GM12878 (cell line): ENCODE measurements at regions not wholly inside any gene's neighbourhood (a gene's known extent, or its start where the extent isn't known, plus 50 kb on each side); places are given as distances from the start of the nearest gene placed in this dataset.

ENCODE experiments used
- DPF2 ChIP-seq: fragments of 450-650 bp; IDR thresholded peaks from 2 replicates; pipeline ENCODE4 v1.6.1; 2017; ENCODE audit warnings: mild to moderate bottlenecking
- JUND ChIP-seq: IDR thresholded peaks from 2 replicates; pipeline ENCODE4 v1.6.1; 2012; ENCODE audit warnings: low read depth, mild to moderate bottlenecking, low read length, improper control_type of control experiment, moderate library complexity
- TF ChIP-seq, protein P1 (sequence below): IDR thresholded peaks from 2 replicates; pipeline ENCODE4 v1.6.1; 2012; ENCODE audit warnings: low read depth, low read length, improper control_type of control experiment
- TF ChIP-seq, protein P2 (sequence below): fragments of 450-650 bp; formaldehyde crosslinking; IDR thresholded peaks from 2 replicates; pipeline ENCODE4 v1.5.0; 2022; ENCODE audit warnings: mild to moderate bottlenecking, missing genetic modification characterization
- TF ChIP-seq, protein P3 (sequence below), 3 experiments: IDR thresholded peaks in 2 of 3; conservative IDR thresholded peaks in 1 of 3; 2 replicates each; pipeline ENCODE4 v1.5.1; 2011; ENCODE audit warnings: low read depth in 3 of 3, low read length in 3 of 3, mild to moderate bottlenecking in 3 of 3, control low read depth in 2 of 3, moderate library complexity in 2 of 3, inconsistent platforms in 1 of 3, mixed read lengths in 1 of 3; ENCODE audit not compliant: control insufficient read depth in 2 of 3, insufficient read depth in 1 of 3; ENCODE audit errors: extremely low read depth in 1 of 3
- TF ChIP-seq, protein P4 (sequence below): IDR thresholded peaks from 2 replicates; pipeline ENCODE4 v1.6.1; 2012; ENCODE audit warnings: low read depth, low read length, improper control_type of control experiment

DNA sequence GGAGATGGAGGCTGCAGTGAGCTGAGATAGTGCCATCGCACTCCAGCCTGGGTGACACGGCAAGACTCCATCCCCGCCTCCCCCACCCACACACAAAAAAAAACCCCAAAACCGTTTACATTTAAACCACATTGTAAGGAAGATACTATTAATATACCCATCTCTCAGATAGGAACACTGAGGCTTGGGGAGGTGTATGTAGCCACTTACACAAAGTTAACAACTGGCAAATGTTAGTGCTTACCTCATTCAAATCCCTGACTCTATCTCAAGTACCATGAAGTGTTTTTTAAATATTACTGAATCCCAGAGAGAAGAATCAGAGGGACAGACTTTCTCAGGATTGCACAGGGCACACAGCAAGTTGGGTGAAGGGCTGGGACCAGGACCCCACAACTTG, 164.5 kb downstream of the MIAT start:
- TF ChIP-seq, protein P1, sequence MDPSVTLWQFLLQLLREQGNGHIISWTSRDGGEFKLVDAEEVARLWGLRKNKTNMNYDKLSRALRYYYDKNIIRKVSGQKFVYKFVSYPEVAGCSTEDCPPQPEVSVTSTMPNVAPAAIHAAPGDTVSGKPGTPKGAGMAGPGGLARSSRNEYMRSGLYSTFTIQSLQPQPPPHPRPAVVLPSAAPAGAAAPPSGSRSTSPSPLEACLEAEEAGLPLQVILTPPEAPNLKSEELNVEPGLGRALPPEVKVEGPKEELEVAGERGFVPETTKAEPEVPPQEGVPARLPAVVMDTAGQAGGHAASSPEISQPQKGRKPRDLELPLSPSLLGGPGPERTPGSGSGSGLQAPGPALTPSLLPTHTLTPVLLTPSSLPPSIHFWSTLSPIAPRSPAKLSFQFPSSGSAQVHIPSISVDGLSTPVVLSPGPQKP: no peak
- no peak for TF ChIP-seq DPF2
- TF ChIP-seq, protein P2, sequence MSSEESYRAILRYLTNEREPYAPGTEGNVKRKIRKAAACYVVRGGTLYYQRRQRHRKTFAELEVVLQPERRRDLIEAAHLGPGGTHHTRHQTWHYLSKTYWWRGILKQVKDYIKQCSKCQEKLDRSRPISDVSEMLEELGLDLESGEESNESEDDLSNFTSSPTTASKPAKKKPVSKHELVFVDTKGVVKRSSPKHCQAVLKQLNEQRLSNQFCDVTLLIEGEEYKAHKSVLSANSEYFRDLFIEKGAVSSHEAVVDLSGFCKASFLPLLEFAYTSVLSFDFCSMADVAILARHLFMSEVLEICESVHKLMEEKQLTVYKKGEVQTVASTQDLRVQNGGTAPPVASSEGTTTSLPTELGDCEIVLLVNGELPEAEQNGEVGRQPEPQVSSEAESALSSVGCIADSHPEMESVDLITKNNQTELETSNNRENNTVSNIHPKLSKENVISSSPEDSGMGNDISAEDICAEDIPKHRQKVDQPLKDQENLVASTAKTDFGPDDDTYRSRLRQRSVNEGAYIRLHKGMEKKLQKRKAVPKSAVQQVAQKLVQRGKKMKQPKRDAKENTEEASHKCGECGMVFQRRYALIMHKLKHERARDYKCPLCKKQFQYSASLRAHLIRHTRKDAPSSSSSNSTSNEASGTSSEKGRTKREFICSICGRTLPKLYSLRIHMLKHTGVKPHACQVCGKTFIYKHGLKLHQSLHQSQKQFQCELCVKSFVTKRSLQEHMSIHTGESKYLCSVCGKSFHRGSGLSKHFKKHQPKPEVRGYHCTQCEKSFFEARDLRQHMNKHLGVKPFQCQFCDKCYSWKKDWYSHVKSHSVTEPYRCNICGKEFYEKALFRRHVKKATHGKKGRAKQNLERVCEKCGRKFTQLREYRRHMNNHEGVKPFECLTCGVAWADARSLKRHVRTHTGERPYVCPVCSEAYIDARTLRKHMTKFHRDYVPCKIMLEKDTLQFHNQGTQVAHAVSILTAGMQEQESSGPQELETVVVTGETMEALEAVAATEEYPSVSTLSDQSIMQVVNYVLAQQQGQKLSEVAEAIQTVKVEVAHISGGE (CRISPR knock-in tag): no peak
- TF ChIP-seq, protein P3, sequence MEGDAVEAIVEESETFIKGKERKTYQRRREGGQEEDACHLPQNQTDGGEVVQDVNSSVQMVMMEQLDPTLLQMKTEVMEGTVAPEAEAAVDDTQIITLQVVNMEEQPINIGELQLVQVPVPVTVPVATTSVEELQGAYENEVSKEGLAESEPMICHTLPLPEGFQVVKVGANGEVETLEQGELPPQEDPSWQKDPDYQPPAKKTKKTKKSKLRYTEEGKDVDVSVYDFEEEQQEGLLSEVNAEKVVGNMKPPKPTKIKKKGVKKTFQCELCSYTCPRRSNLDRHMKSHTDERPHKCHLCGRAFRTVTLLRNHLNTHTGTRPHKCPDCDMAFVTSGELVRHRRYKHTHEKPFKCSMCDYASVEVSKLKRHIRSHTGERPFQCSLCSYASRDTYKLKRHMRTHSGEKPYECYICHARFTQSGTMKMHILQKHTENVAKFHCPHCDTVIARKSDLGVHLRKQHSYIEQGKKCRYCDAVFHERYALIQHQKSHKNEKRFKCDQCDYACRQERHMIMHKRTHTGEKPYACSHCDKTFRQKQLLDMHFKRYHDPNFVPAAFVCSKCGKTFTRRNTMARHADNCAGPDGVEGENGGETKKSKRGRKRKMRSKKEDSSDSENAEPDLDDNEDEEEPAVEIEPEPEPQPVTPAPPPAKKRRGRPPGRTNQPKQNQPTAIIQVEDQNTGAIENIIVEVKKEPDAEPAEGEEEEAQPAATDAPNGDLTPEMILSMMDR (IDR thresholded peaks at IDR 0.05 in 2 of 3, conservative IDR thresholded peaks at IDR 0.05 in 1 of 3; ENCODE audit: control insufficient read depth in 2 of 3, extremely low read depth in 1 of 3, insufficient read depth in 1 of 3, low read depth in 3 of 3, low read length in 3 of 3): no peak
- TF ChIP-seq, protein P4, sequence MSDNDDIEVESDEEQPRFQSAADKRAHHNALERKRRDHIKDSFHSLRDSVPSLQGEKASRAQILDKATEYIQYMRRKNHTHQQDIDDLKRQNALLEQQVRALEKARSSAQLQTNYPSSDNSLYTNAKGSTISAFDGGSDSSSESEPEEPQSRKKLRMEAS: no peak
- no peak for TF ChIP-seq JUND
